ENCODE measurements at regions not wholly inside any gene's neighbourhood (a gene's known extent, or its start where the extent isn't known, plus 50 kb on each side); places are given as distances from the start of the nearest gene placed in this dataset.
"Not testable (repeated sequence)": the region's sequence is repeated elsewhere in the genome, so short reads cannot be mapped to it uniquely, and the experiment has no call there.

- no peak for DNase-seq
Measured at GRCh38 chr6:159642995-159643394, 50.0 kb downstream of the SOD2 start.

DNA sequence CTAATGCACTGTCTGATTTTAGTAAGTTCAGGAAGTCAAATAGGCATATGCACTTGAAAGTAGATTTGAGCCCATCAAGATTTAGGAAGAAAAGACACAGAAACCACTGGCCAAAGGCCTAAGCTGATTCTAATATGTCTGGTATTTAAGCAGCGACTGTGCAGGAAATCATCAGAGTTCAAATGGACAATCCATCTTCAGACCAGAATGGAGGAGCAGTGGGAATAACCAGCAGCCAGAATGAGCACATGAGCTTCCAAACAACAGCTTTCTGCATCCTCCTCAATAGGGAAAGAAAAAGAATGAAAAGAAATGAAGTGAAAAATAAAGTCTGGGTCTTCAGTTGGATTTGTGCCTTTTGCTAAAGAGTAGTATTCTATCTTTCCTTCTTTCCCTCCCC, 50.6 kb downstream of the SOD2 start:
- no peak for DNase-seq

- DNase-seq: no peak
Measured at GRCh38 chr6:159640722-159641482, 52.1 kb downstream of the SOD2 start.

DNA sequence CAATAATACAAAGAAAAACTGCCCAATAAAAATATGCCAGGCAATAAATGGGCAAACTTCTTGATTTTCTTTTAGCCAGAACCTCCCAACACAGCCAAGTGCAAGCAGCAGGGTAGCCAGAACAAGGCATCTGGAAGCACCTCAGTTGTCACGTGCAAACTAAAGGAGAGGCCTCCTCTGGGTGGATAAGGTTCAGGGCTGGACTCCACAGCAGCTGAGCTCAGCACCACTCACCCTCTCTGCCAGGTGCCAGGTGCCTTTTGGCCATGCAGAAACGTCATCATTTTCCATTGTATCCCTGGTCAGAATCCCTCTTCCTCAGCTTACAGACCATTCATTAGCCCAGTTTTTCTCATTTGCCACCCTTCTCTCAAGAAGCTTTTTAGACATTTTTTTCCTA, 52.7 kb downstream of the SOD2 start:
- no peak for DNase-seq

- no peak for DNase-seq
Measured at GRCh38 chr6:159639721-159640120, 53.3 kb downstream of the SOD2 start.

- DNase-seq: no peak
Measured at GRCh38 chr6:159633196-159633595, 59.8 kb downstream of the SOD2 start.

GRCh38 chr6:159631886-159632285, 61.2 kb downstream of the SOD2 start:
- no peak for DNase-seq

DNA sequence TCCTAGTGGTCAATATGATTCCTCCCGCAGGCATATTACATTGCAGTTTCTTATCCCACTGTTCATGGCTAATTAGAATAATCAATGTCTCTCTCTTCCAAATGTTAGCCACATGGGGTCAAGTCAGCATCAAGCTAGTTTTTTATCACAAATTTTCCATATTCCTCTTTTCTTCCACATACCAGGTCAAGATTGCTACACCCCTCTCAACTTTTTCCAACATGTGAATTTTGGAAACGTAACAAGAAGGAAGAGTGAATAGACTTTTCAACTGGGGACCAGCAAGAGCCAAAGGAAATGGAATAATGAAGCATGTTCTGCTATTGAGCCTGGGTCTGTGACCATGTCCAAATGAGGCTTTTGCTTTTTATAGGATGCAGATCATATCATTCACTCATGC, 65.1 kb downstream of the SOD2 start:
- DNase-seq: no peak

DNA sequence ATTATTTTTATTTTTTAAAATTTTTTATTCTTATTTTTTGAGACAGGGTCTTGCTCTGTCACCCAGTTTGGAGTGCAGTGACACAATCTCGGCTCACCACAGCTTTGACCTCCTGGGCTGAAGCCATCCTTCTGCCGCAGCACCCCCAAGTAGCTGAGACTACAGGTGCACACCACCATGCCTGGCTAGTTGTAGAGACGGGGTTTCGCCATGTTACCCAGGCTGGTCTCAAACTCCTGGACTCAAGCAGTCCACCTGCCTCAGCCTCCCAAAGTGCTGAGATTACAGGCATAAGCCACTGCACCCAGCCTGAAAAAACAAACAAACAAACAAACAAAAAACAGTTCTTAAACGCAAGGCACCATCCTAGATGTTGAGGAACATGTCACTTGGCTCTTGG, 66.5 kb downstream of the SOD2 start:
- not testable (repeated sequence) for DNase-seq

DNA sequence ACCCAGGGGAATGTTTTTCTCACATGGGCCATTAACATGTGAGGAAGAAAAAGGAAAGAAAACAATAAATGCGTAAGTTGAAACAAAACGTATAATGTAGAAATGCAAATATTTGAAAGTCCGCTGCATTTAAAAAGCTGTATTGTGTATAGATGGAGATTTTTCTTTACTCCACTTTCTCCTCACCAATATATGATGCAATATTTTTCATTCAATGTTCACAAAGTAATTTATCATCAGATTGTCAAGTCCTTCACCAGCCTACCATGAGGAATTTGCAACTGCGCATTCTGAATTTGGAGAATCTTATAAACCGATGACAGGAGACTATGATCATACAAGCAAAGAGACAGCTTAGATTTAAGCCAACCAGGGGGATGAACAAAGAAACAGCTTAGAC, 69.9 kb downstream of the SOD2 start:
- no peak for DNase-seq

DNA sequence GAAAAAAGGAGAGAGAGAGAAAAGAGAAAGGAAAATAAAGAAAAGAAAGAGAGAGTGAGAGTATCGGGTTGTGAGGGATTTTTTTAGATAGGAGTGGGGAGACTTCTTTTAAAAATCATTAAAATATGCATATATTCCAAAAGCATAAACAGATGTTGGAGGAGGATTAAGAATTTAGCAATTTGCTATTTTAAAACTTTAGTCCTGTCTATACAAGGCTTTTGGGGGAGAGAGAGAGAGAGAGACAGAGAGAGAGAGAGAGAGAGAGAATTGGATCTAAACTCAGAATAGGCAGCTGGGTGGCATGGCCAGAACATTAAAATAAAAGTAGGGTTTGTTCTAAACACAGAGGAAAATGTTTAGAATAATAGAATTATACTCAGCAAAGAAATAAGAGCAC, 72.1 kb downstream of the SOD2 start:
- DNase-seq: no peak

- DNase-seq: no peak
Measured at GRCh38 chr6:159617444-159617843, 75.6 kb downstream of the SOD2 start.

DNA sequence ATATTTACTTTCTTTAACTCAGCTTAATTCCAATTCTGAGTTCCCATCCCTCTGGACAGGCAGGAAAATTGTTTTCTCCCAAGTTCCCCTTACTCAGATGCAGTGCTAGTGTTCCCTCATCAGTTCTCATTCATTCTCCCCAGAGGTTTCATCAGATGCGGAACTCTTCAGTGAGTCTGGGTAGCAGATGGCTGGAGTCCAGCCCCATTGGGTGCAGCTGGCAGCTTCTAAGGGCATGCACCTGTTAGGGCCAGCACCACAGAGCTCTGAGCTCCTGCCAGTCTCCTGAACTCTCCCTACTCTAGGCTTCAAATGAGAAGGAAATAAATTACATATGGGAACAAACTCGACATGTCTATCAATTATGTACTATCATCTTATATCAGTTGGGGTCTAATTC, 76.6 kb downstream of the SOD2 start:
- DNase-seq: no peak

- no peak for DNase-seq
Measured at GRCh38 chr6:159615918-159616317, 77.1 kb downstream of the SOD2 start.

DNA sequence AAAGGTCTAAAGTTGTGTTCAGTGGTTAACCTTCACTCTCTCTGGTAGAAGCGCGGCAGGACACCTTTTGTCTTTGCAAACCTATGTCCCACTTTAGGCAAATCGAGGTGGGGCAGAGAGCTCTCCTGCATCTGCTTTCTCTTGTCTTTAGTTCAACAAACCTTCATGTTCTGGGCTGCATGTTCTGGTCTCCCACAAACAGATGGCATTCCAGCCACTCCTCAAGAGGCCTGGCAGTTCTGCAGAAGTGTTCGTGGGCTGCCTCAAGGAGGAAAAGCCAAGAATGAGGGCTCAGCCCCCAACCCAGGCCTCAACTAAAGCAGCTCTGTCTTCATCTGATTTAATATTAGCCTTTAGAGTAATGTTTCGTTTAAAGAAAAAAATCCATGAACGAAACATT, 82.2 kb downstream of the SOD2 start:
- DNase-seq: no peak

DNA sequence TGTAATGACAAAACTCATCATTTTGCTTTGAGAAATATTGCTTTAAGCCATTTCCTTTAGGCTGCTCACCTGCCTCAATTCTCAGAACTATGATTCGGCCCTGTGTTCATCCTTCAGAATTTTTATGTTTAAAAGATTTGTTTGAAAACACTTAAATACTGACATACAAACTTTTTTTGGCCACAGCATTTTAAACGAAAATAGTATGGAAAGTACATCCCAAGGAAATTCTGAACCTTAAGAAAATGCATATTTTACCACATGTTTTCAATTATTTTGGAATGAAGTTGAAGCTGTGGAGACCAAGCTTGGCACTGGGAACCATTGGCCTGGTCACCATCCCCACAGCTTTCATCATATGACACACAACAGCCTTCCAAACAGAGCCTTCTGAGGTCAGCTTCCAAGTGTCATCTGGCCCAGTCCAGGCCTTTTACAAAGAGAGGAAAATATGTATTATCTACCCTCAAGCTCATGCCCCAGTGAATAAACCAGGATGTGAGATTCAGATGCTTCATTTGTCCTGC, 83.3 kb downstream of the SOD2 start:
- no peak for DNase-seq

- DNase-seq: no peak
Measured at GRCh38 chr6:159608961-159609651, 83.9 kb downstream of the SOD2 start.

GRCh38 chr6:159606786-159607185, 86.3 kb downstream of the SOD2 start:
- DNase-seq: no peak

DNA sequence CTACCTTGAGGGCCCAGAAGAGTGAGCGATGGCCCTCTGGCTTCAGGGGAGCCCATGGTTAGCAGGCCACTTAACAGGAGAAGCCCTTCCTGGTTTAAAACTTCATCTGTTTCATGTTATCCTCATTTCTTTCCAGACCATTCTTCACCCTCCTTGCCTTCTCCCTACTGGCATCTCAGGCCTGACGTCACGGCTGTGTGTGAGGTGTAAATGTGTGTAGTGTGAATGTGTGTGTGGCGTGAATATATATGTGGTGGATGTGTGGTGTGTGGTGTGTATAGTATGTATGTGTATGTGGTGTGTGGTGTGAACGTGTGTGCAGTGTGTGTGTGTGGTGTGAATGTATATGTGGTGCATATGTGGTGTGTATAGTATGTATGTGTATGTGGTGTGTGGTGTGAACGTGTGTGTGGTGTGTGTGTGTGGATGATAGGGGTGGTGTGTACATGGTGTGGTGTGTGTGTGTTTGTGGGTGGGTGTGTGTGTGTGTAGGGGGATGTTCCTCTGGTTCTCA, 88.5 kb downstream of the SOD2 start:
- no peak for DNase-seq

DNA sequence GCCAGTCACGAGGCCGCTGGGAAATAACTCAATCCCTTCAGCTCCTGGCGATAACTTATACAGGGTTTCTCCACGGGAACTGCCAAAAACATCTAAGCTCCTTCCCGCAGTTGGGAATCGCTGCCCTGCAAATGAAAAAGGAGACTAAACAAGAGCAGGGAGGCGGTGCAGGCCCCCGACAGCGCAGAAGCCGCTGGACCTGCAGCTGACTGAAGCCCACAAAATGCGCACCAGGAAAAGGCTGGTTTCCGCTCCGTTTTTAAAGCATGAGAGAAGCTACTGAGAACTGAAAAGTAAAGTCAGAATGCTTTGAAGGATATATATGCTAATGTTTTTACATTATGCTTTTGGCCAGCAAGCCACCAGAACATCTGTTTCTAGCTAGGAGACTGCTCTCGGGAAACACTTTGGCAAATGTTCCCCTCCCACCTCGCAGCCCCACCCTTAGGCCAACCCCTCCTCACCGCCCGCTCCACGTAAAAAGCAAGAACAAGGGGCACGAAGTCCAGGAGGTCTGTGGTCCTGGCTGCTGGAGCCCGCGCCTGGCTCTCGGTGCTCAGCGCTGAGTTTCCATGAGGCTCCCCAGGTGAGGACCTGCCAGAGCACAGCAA, 90.5 kb downstream of the SOD2 start:
- no peak for DNase-seq

DNA sequence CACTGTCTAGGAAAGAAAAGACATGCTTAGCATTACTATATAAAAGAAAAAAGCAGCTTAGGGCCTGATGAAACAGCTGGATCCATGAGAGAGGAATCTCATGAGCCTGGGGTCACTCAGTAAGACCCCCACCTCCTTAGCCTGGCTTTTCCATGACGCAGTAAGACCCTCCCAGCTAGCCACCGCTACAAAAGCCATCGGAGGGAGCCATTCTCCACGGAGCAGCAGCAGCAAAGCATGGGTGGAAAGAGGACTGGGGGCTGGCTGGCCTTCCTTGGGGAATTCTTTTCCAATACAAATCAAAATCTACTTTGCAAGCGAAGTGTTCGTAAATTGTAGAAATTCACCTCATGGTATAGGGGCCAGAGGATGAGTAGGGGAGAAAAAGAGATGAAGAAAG, 91.8 kb downstream of the SOD2 start:
- DNase-seq: no peak

- peak; percentile 30 for DNase-seq
Measured at GRCh38 chr6:159595173-159595572, 97.9 kb downstream of the SOD2 start.

DNA sequence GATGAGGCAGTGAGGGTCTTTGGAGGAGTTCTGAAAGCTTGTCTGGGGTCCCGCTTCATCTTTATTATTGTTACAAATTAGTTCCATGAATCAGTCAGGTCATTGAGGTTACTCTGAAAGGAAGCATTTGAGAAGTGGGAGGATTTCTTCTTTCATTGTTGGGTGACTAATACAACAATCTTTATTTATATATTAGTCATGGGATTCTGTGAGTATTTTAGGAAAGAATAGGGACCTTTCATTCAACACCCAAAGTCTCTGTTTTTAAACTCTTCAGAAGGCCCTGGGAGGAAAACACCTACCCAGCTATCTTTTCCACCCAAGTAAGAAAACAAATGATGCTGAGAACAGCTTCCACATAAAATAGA, 98.3 kb downstream of the SOD2 start:
- no peak for DNase-seq
